SJSA1 (cell line): ENCODE measurements at regions not wholly inside any gene's neighbourhood (a gene's known extent, or its start where the extent isn't known, plus 50 kb on each side); places are given as distances from the start of the nearest gene placed in this dataset.
"Not testable (repeated sequence)": the region's sequence is repeated elsewhere in the genome, so short reads cannot be mapped to it uniquely, and the experiment has no call there.

Source experiments
- DNase-seq, 2 experiments: peaks; one replicate each; pipeline ENCODE4 v3.0.0-alpha.2; 2015 to 2020; ENCODE audit warnings: low spot score in 2 of 2, low read depth in 1 of 2
- H3K27ac ChIP-seq: fragments of 250-450 bp; sonication (Bioruptor Pico); 2 replicates; pipeline ENCODE4 v1.5.1; 2020; ENCODE audit warnings: mild to moderate bottlenecking, moderate library complexity
- H3K27me3 ChIP-seq: fragments of 250-450 bp; sonication (Bioruptor Pico); replicated peaks from 2 replicates; pipeline ENCODE4 v1.5.1; 2020; ENCODE audit warnings: mild to moderate bottlenecking, moderate library complexity
- H3K36me3 ChIP-seq: fragments of 250-450 bp; sonication (Bioruptor Pico); 2 replicates; pipeline ENCODE4 v1.5.1; 2020; ENCODE audit warnings: mild to moderate bottlenecking
- H3K4me1 ChIP-seq: fragments of 250-450 bp; sonication (Bioruptor Pico); replicated peaks from 2 replicates; pipeline ENCODE4 v1.6.1; 2021; ENCODE audit warnings: mild to moderate bottlenecking
- H3K4me3 ChIP-seq: fragments of 250-450 bp; sonication (Bioruptor Pico); 2 replicates; pipeline ENCODE4 v1.5.1; 2020; ENCODE audit warnings: mild to moderate bottlenecking
- H3K9me3 ChIP-seq: fragments of 250-450 bp; sonication (Bioruptor Pico); replicated peaks from 2 replicates; pipeline ENCODE4 v1.5.1; 2020; ENCODE audit warnings: mild to moderate bottlenecking

GRCh38 chr6:26756067-26756805 is 96.7 kb upstream of the ZNF322 start:
- not testable (repeated sequence) for H3K4me3 ChIP-seq, H3K9me3 ChIP-seq, H3K27ac ChIP-seq, H3K4me1 ChIP-seq, H3K27me3 ChIP-seq, H3K36me3 ChIP-seq
- DNase-seq = peak in 1 of 2 experiments; percentile 3

- not testable (repeated sequence) for H3K27me3 ChIP-seq, H3K27ac ChIP-seq, H3K4me1 ChIP-seq, DNase-seq, H3K36me3 ChIP-seq, H3K4me3 ChIP-seq, H3K9me3 ChIP-seq
These were observed 106.8 kb upstream of the ZNF322 start for GRCh38 chr6:26766203-26766902.

GRCh38 chr6:26770941-26771666 is 111.6 kb upstream of the ZNF322 start:
- not testable (repeated sequence) for H3K4me1 ChIP-seq, H3K27ac ChIP-seq, H3K36me3 ChIP-seq, H3K27me3 ChIP-seq, DNase-seq, H3K9me3 ChIP-seq, H3K4me3 ChIP-seq

GRCh38 chr6:26773414-26773813 is 113.9 kb upstream of the ZNF322 start:
- DNase-seq, H3K36me3 ChIP-seq, H3K4me3 ChIP-seq, H3K27me3 ChIP-seq, H3K4me1 ChIP-seq, H3K27ac ChIP-seq, H3K9me3 ChIP-seq: not testable (repeated sequence)

GRCh38 chr6:26780563-26780962 is 121.0 kb upstream of the ZNF322 start:
- H3K27ac ChIP-seq, H3K9me3 ChIP-seq, H3K36me3 ChIP-seq, H3K27me3 ChIP-seq, H3K4me3 ChIP-seq, H3K4me1 ChIP-seq, DNase-seq: not testable (repeated sequence)

GRCh38 chr6:26795474-26796307 is 136.1 kb upstream of the ZNF322 start:
- H3K27ac ChIP-seq, H3K9me3 ChIP-seq, H3K4me3 ChIP-seq, H3K4me1 ChIP-seq, H3K36me3 ChIP-seq, DNase-seq, H3K27me3 ChIP-seq: not testable (repeated sequence)

GRCh38 chr6:26799903-26800633 is 140.5 kb upstream of the ZNF322 start:
- H3K4me3 ChIP-seq, H3K36me3 ChIP-seq, H3K27ac ChIP-seq, H3K4me1 ChIP-seq, DNase-seq, H3K9me3 ChIP-seq, H3K27me3 ChIP-seq: not testable (repeated sequence)

- H3K4me1 ChIP-seq, DNase-seq, H3K27me3 ChIP-seq, H3K36me3 ChIP-seq, H3K4me3 ChIP-seq, H3K9me3 ChIP-seq, H3K27ac ChIP-seq: not testable (repeated sequence)
These were observed 144.2 kb upstream of the ZNF322 start for GRCh38 chr6:26803762-26804161.

GRCh38 chr6:26811486-26812116 is 152.1 kb upstream of the ZNF322 start:
- not testable (repeated sequence) for DNase-seq, H3K27me3 ChIP-seq, H3K4me1 ChIP-seq, H3K36me3 ChIP-seq, H3K4me3 ChIP-seq, H3K27ac ChIP-seq, H3K9me3 ChIP-seq

- H3K27ac ChIP-seq, H3K27me3 ChIP-seq, DNase-seq, H3K4me1 ChIP-seq, H3K4me3 ChIP-seq, H3K36me3 ChIP-seq, H3K9me3 ChIP-seq: not testable (repeated sequence)
These were observed 159.2 kb upstream of the ZNF322 start for GRCh38 chr6:26818640-26819225.

- not testable (repeated sequence) for H3K4me1 ChIP-seq, H3K4me3 ChIP-seq, DNase-seq, H3K9me3 ChIP-seq, H3K27ac ChIP-seq, H3K36me3 ChIP-seq, H3K27me3 ChIP-seq
These were observed 168.4 kb upstream of the ZNF322 start for GRCh38 chr6:26827965-26828364.

GRCh38 chr6:26829480-26829879 is 169.9 kb upstream of the ZNF322 start:
- DNase-seq, H3K27me3 ChIP-seq, H3K4me1 ChIP-seq, H3K36me3 ChIP-seq, H3K9me3 ChIP-seq, H3K27ac ChIP-seq, H3K4me3 ChIP-seq: not testable (repeated sequence)

GRCh38 chr6:26830992-26831391 is 171.4 kb upstream of the ZNF322 start:
- H3K9me3 ChIP-seq, H3K36me3 ChIP-seq: not testable (repeated sequence)

More at GRCh38 chr6:26830992-26831391, 171.4 kb upstream of the ZNF322 start:
- H3K27ac ChIP-seq, DNase-seq, H3K4me3 ChIP-seq, H3K4me1 ChIP-seq, H3K27me3 ChIP-seq: not testable (repeated sequence)
